GM12892 (cell line): ENCODE measurements at regions not wholly inside any gene's neighbourhood (a gene's known extent, or its start where the extent isn't known, plus 50 kb on each side); places are given as distances from the start of the nearest gene placed in this dataset.

Experiments
- POLR2A ChIP-seq: IDR thresholded peaks from 2 replicates; pipeline ENCODE4 v1.6.1; 2011; ENCODE audit warnings: low read depth, low read length, control low read depth
- TAF1 ChIP-seq: IDR thresholded peaks from 2 replicates; pipeline ENCODE4 v1.6.1; 2011; ENCODE audit warnings: low read depth, mild to moderate bottlenecking, control low read depth, low read length, borderline replicate concordance

GRCh38 chr2:6748406-6749067, 117.2 kb downstream of the CMPK2 start:
- TF ChIP-seq POLR2A (no peak), TAF1 (no peak)
